AG20443 (cell line): ENCODE measurements at regions not wholly inside any gene's neighbourhood (a gene's known extent, or its start where the extent isn't known, plus 50 kb on each side); places are given as distances from the start of the nearest gene placed in this dataset.
A peak's percentile ranks its signal among the peaks of the same experiment; 100 is the strongest.
"Not testable (repeated sequence)": the region's sequence is repeated elsewhere in the genome, so short reads cannot be mapped to it uniquely, and the experiment has no call there.

Source experiments
- DNase-seq: peaks from one replicate; pipeline ENCODE4 v3.0.0; 2012; ENCODE audit warnings: low spot score, mixed read lengths

DNA sequence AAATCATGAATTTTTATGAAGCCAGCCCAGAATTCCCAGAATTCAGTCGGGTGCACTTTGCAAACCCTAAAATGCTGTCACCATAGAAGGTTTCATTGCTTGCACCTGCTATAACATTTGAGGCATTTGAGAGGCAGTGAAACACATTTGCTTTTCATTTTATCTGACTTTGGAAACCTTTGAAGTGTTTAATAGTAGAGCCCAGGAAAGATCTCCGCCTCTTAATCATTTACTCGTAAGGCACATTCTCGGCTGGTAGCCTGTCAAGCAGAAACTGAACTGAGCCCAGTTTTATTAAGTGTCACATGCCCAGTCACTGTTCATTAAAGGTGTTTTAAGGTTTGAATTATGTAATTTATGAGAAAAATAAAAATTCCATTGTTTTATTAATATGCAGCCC is 247.6 kb downstream of the EMX2 start:
- DNase-seq, result no peak

DNA sequence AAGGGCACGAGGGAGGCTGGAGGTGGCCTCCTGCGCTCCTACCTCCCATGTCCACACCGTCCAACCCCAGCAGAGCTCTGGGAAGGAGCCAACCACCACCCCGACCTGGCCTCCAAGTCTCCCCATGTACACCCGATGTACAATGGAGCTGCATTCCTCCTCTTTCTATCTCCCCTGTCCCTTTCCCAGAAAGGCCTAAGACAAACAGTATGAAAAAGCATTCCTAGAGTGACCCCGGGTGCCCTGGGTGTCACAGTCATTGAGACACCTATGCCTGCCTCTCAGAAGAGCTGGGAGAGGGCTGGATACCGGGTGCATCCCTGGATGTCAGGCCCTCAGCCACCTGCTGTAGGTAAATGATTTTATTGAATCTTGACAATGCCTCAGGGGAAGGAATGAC is 248.1 kb downstream of the EMX2 start:
- DNase-seq, result no peak

DNA sequence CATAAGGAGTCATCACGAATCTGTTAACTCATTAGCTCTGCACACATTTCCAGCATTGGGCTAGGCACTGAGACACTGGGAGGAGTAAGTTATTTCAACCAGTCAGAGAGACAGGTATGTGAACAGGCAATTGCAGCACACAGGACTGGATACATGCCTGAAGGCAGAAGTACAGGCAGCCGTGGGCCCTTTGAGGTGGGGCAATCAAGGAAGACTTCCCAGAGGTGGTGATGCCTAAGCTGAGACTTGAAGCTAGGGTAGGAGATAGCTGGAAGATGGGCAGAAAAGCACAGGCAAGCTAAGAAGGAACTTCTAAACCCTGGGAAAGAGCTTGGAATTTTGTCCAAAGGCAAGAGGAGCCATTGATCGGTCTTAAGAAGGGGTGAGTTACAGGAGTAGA is 249.7 kb downstream of the EMX2 start:
- no peak for DNase-seq

DNA sequence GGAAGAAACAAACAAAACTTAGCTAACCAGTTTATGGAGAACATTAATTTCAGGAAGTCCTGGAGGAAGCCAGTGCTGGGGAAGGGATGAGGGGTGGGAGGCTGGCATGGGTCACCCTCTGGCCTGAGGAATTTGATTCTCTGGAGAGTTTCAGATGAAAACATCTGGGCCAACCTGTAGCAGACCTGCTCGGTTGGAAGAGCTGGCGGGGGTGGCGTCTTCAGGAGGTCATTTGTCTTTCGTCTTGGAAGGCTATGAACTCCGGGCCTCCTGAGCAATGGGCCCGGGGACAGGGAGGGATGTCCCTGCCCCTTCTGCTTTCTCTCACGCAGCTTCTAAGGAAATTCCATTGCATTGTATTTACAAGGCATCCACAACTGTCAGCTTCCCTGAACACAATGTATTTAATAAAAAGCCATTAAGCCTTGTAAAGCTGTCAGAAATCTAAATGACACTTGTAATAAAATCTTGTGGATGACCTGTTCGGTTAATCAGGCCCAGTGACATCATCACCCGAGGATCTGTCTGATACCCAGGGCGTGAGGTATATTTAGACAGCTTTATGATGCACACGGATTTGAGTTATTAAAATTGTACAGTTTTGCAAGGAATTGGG is 250.5 kb downstream of the RAB11FIP2 start:
- DNase-seq, result no peak

DNA sequence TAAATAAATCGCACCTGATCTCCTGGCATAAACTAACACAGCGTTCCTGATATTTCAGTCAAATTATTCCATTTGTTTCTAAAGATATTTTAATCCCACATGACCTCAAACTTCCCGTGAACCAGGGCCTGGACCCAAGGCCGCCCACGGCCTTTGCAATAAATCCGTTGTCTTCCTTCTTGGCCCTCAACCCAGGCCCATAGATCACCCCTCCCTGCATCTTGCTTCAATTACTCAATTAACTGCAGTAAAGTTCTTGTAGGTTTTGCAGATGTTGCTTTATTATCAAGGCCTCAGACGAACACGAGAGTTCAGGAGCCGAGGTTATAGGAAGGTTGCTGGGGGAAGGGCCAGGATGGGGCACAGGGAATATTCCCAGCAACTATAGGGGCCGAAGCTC is 249.4 kb downstream of the RAB11FIP2 start:
- no peak for DNase-seq

- no peak for DNase-seq
Measured at GRCh38 chr10:117801691-117802090, 245.1 kb downstream of the RAB11FIP2 start.

- DNase-seq, result peak; percentile 29
Measured at GRCh38 chr10:117804470-117805011, 242.2 kb downstream of the RAB11FIP2 start.

DNA sequence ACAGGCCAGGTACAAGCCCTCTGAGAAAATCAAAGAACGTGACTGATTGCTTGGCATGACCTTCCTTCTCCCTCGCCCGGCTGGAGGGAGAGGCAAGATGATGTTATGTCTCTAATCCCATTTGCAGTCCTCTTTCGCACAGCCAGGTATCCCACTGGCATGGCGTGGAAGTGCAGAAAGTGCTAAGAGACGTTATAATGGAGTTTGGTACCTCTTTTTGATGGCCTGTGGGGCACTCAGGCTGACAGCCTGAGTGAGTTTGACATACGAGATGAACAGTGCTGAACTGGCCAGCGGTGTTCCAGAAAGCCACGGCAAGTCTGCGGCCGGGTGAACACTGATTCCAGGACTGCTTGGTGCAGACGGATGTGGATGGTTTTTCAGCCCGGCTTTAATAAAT is 241.6 kb downstream of the RAB11FIP2 start:
- no peak for DNase-seq

GRCh38 chr10:117807441-117807840 is 239.3 kb downstream of the RAB11FIP2 start:
- DNase-seq, result no peak

DNA sequence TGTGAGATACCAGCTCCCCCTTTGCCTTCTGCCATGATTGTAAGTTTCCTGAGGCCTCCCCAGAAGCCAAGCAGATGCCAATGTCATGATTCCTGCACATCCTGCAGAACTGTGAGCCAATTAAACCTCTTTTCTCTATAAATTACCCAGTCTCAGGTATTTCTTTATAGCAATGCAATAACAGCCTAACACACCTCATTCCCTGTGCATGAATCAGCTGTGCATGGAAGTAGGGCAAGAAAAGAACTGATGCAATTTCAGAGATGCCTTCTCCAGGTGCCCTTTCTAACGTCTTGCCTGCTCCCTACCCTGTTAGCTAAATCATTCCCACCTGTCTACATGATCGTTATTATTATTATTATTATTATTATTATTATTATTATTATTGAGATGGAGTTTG is 230.9 kb downstream of the RAB11FIP2 start:
- not testable (repeated sequence) for DNase-seq

- no peak for DNase-seq
Measured at GRCh38 chr10:117817116-117817515, 229.6 kb downstream of the RAB11FIP2 start.

DNA sequence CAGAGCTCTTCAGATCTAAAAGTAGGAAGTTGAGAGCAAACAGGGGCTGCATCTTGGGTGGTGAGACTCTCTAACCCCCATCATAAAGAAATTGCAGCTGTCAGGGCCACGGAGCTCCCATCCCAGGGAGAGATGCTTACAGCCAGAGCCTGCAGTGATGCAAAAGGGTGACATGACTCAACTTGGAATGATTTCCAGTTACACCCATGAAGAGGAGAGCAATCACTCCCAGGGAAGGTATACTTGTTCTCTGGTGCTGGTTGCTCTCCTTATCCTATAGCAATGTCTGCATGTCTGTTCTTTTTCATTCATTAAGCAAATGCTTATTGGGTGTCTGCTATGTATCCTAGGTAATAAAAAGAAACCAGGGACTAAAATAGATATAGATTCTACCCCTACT is 228.0 kb downstream of the RAB11FIP2 start:
- peak; percentile 56 for DNase-seq

DNA sequence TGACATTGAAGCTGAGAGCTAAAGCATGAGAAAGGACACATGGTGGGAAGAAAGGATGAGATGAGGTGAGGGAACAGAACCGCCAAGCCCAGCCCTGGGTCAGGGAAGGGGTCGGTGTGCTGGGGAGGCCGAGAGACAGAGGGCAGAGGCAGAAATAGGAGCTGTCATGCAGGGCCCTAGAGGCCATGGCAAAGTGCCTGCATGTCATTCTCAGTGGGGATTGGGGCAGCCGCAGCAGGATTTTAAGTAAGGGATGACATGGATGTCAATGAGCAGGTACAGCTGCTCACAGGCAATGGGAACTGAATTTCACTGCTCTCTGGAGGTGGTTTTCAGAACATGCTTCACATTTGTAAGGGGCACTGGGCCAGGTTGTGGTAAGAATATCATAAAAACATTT is 227.4 kb downstream of the RAB11FIP2 start:
- no peak for DNase-seq

- no peak for DNase-seq
Measured at GRCh38 chr10:117823980-117824379, 222.8 kb downstream of the RAB11FIP2 start.

GRCh38 chr10:117830205-117830604 is 216.5 kb downstream of the RAB11FIP2 start:
- DNase-seq, result no peak

- DNase-seq, result no peak
Measured at GRCh38 chr10:117830787-117831212, 215.9 kb downstream of the RAB11FIP2 start.

- DNase-seq, result not testable (repeated sequence)
Measured at GRCh38 chr10:117838500-117839498, 207.9 kb downstream of the RAB11FIP2 start.

GRCh38 chr10:117856426-117856825 is 190.3 kb downstream of the RAB11FIP2 start:
- not testable (repeated sequence) for DNase-seq

DNA sequence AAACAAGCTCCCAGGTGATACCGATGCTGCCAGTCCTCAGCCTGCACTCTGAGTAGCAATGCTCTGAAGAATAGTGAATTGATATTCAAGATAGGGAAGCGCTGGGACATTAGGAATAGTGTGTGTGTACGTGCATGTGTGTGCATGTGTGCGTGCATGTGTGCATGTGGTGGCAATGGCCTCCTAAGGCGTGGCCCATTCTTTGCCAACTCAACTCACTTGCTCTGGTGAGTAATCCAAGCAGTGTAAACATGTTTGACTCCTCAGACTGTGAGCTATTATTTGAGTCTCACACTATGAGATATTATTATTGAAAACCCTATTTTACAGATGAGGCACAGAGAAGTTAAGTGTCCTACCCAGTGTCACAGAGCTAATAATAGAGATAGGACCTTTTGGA is 186.6 kb downstream of the RAB11FIP2 start:
- DNase-seq, result no peak

GRCh38 chr10:117860823-117861222 is 185.9 kb downstream of the RAB11FIP2 start:
- no peak for DNase-seq

DNA sequence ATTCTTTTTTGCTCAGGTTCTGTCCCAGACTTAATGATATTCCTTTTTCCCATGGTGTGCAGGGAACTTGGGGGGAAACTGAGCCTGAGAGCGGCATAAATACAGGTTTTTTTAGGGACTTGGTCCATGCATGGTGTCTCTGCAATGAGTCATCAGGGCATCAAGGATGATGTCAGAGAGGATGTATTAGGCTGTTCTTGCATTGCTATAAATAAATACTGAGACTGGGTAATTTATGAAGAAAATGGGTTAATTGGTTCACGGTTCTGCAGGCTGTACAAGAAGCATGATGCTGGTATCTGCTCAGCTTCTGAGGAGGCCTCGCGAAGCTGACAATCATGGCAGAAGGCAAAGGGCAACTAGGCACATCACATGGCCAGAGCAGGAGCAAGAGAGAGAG is 185.4 kb downstream of the RAB11FIP2 start:
- DNase-seq, result no peak

- no peak for DNase-seq
Measured at GRCh38 chr10:117863771-117864170, 183.0 kb downstream of the RAB11FIP2 start.

GRCh38 chr10:117865945-117866344 is 180.8 kb downstream of the RAB11FIP2 start:
- no peak for DNase-seq
